Natural killer cell (primary cell): ENCODE measurements at regions not wholly inside any gene's neighbourhood (a gene's known extent, or its start where the extent isn't known, plus 50 kb on each side); places are given as distances from the start of the nearest gene placed in this dataset.

Experiments
- ATAC-seq, 3 donors: fragments of 150-1000 bp in 2 of 3; fragments of 200-7000 bp in 1 of 3; cut with Tn5 transposase; 1 replicate in 1 of 3; 2 replicates in 2 of 3; pipeline ENCODE4 v1.10.0; 2021; ENCODE audit warnings: mild to moderate bottlenecking in 2 of 3, moderate library complexity in 2 of 3
- DNase-seq, 2 donors: peaks; one replicate each; pipeline versions ENCODE4 v3.0.0 to v3.0.0-alpha.2; 2013 to 2021; ENCODE audit warnings: mixed read lengths in 1 of 2
- H3K27ac ChIP-seq: one replicate; pipeline ENCODE4 v1.5.1; 2013; ENCODE audit warnings: mild to moderate bottlenecking, low read length
- H3K27me3 ChIP-seq: one replicate; pipeline ENCODE4 v1.6.1; 2013; ENCODE audit warnings: low read length; ENCODE audit not compliant: control insufficient read depth, insufficient read depth
- H3K36me3 ChIP-seq: one replicate; pipeline ENCODE4 v1.6.1; 2013; ENCODE audit warnings: low read length; ENCODE audit not compliant: control insufficient read depth, insufficient read depth
- H3K4me1 ChIP-seq: one replicate; pipeline ENCODE4 v1.6.1; 2013; ENCODE audit warnings: low read length; ENCODE audit not compliant: control insufficient read depth, insufficient read depth
- H3K4me3 ChIP-seq: one replicate; pipeline ENCODE4 v1.5.1; 2013; ENCODE audit warnings: low read length
- H3K9me3 ChIP-seq: one replicate; pipeline ENCODE4 v1.6.1; 2013; ENCODE audit warnings: low read length; ENCODE audit not compliant: control insufficient read depth, insufficient read depth
- H3K27ac Mint-ChIP-seq, 2 donors: one replicate each; pipeline ENCODE4 v1.8.0; 2022; ENCODE audit warnings: mild to moderate bottlenecking in 2 of 2, mixed read lengths in 2 of 2, moderate library complexity in 1 of 2
- H3K27me3 Mint-ChIP-seq, 2 donors: one replicate each; pipeline ENCODE4 v1.8.0; 2022; ENCODE audit warnings: low read depth in 2 of 2, mixed read lengths in 2 of 2
- H3K36me3 Mint-ChIP-seq: one replicate; pipeline ENCODE4 v1.8.0; 2022; ENCODE audit warnings: mixed read lengths
- H3K4me1 Mint-ChIP-seq, 2 donors: one replicate each; pipeline ENCODE4 v1.8.0; 2022; ENCODE audit warnings: mixed read lengths in 2 of 2
- H3K4me3 Mint-ChIP-seq: one replicate; pipeline ENCODE4 v1.8.0; 2022; ENCODE audit warnings: mild to moderate bottlenecking, moderate library complexity, mixed read lengths
- H3K9me3 Mint-ChIP-seq, 2 donors: one replicate each; pipeline ENCODE4 v1.8.0; 2022; ENCODE audit warnings: mixed read lengths in 2 of 2
- WGBS: methylation state at CpG from one replicate; pipeline ENCODE4 v1.1.7; 2013; ENCODE audit warnings: missing lambda C conversion rate; ENCODE audit not compliant: insufficient coverage; 5-methylcytosine and 5-hydroxymethylcytosine counted together
- intact Hi-C: fragments of 100-400 bp; cut with micrococcal nuclease; formaldehyde crosslinking; loops from one replicate; pipeline ENCODE4 v1.14.2; 2022
- TF ChIP-seq, protein P1 (sequence below): fragments of 200-600 bp; IDR thresholded peaks from one replicate; pipeline ENCODE4 v1.8.0; 2022; ENCODE audit warnings: antibody characterized with exemption

DNA sequence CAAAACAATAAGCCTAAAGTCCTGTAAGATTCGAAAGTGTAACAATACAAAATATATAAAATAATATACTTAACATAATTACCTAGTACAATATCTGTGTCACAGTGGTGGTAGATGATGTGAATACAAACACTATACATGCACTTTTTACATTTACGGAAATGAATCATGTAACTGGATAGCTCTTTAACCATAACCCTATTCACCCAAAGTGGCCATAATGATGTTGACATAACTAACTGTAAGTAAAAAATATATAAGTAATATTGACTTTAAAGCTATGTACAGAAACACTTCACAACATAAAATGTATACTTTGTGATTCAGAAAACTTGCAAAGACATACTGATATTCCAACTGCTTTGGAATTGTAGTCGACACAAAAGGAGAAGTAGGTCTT is 616.9 kb upstream of the SLC8A1 start:
- 88% methylated on average over 1 of the region's 3 CpGs for WGBS
- Histone ChIP-seq H3K9me3 (no peaks in the 10 kb centered on the region), H3K4me3 (no peak overlapping the region), H3K27me3 (no peaks in the 10 kb centered on the region), H3K4me1 (no peaks in the 10 kb centered on the region), H3K27ac (no peak overlapping the region), H3K36me3 (no peaks in the 10 kb centered on the region)
- intact Hi-C loops = no loop called here
- Mint-ChIP-seq H3K27me3 (no peaks in the 10 kb centered on the region), H3K36me3 (no peaks in the 10 kb centered on the region), H3K27ac (no peak overlapping the region), H3K9me3 (peaks cover 0 to 9% of the 10 kb centered on the region in 2 donors), H3K4me3 (no peak overlapping the region), H3K4me1 (no peaks in the 10 kb centered on the region)
- DNase-seq = no peak
- no peak for ATAC-seq
- TF ChIP-seq, protein P1, sequence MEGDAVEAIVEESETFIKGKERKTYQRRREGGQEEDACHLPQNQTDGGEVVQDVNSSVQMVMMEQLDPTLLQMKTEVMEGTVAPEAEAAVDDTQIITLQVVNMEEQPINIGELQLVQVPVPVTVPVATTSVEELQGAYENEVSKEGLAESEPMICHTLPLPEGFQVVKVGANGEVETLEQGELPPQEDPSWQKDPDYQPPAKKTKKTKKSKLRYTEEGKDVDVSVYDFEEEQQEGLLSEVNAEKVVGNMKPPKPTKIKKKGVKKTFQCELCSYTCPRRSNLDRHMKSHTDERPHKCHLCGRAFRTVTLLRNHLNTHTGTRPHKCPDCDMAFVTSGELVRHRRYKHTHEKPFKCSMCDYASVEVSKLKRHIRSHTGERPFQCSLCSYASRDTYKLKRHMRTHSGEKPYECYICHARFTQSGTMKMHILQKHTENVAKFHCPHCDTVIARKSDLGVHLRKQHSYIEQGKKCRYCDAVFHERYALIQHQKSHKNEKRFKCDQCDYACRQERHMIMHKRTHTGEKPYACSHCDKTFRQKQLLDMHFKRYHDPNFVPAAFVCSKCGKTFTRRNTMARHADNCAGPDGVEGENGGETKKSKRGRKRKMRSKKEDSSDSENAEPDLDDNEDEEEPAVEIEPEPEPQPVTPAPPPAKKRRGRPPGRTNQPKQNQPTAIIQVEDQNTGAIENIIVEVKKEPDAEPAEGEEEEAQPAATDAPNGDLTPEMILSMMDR = no peak

DNA sequence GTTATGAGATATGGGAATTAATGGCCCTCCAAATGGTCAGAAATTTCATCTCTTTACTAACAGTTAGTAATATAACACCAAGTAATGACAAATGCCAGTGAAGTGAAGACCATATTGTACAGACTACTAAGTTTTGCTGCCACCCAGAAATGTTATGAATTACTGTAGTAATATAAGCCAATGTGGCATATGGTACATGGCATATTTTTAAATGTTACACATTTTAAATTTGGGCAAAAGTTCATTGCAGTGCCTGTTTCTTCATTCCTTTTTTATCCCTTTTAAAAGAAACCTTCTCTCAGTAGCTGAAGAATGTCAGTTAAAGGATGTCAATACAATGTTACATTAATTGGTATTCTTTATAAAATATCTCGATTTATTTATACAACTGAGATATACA is 626.5 kb upstream of the SLC8A1 start:
- no peaks in the 10 kb centered on the region for H3K27me3 Mint-ChIP-seq
- intact Hi-C loops = no loop called here
- H3K9me3 Mint-ChIP-seq = peaks cover 0 to 6% of the 10 kb centered on the region in 2 donors
- Histone ChIP-seq H3K9me3 (no peaks in the 10 kb centered on the region), H3K4me3 (no peak overlapping the region), H3K4me1 (no peaks in the 10 kb centered on the region), H3K27ac (no peak overlapping the region), H3K27me3 (no peaks in the 10 kb centered on the region), H3K36me3 (no peaks in the 10 kb centered on the region)
- H3K4me1 Mint-ChIP-seq = no peaks in the 10 kb centered on the region
- ATAC-seq (no peak), DNase-seq (no peak)
- no peak overlapping the region for H3K4me3 Mint-ChIP-seq
- TF ChIP-seq, protein P1 = no peak
- H3K27ac Mint-ChIP-seq = no peak overlapping the region
- no CpG with 5 or more reads among the region's 1 CpG for WGBS
- no peaks in the 10 kb centered on the region for H3K36me3 Mint-ChIP-seq

- intact Hi-C loops = no loop called here
- Histone ChIP-seq H3K4me1 (no peaks in the 10 kb centered on the region), H3K4me3 (no peak overlapping the region), H3K27me3 (no peaks in the 10 kb centered on the region), H3K9me3 (no peaks in the 10 kb centered on the region), H3K27ac (no peak overlapping the region), H3K36me3 (no peaks in the 10 kb centered on the region)
- no peaks in the 10 kb centered on the region for H3K36me3 Mint-ChIP-seq
- peaks cover 2 to 3% of the 10 kb centered on the region in 2 donors for H3K9me3 Mint-ChIP-seq
- no peaks in the 10 kb centered on the region for H3K4me1 Mint-ChIP-seq
- H3K27ac Mint-ChIP-seq = no peak overlapping the region
- no peak overlapping the region for H3K4me3 Mint-ChIP-seq
- 67% methylated on average over 1 of the region's 1 CpG for WGBS
- no peak for DNase-seq
- no peaks in the 10 kb centered on the region for H3K27me3 Mint-ChIP-seq
- TF ChIP-seq, protein P1 = no peak
- ATAC-seq = no peak
These were observed 627.1 kb upstream of the SLC8A1 start for GRCh38 chr2:41079011-41079410.

DNA sequence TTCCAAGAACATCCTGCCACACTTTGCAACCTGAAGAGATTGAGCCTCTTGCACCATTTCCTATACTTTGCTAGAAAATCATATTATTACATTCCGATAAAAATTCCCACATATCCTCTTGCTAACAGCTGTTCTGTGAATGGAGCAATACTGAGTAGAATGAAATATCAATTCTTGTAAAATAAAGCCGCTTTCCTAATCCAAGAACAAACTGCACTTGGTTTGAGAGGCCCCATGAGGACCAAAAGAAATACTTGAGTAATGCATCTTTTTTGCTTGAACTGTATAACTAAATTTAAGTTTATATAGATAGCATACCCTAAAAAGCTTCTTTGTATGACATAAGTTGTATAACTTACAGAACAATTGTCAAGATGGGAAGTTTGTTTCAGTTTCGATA is 632.4 kb upstream of the SLC8A1 start:
- Histone ChIP-seq H3K27me3 (no peaks in the 10 kb centered on the region), H3K36me3 (no peaks in the 10 kb centered on the region), H3K9me3 (no peaks in the 10 kb centered on the region), H3K4me1 (no peaks in the 10 kb centered on the region), H3K27ac (no peak overlapping the region), H3K4me3 (no peak overlapping the region)
- no peaks in the 10 kb centered on the region for H3K36me3 Mint-ChIP-seq
- intact Hi-C loops = no loop called here
- H3K9me3 Mint-ChIP-seq = peaks cover 0 to 7% of the 10 kb centered on the region in 2 donors
- no peak overlapping the region for H3K4me3 Mint-ChIP-seq
- H3K4me1 Mint-ChIP-seq = no peaks in the 10 kb centered on the region
- no peaks in the 10 kb centered on the region for H3K27me3 Mint-ChIP-seq
- ATAC-seq (no peak), DNase-seq (no peak)
- H3K27ac Mint-ChIP-seq = no peak overlapping the region
- TF ChIP-seq, protein P1 = no peak
- no CpG with 5 or more reads among the region's 3 CpGs for WGBS
